ENCODE measurements at regions not wholly inside any gene's neighbourhood (a gene's known extent, or its start where the extent isn't known, plus 50 kb on each side); places are given as distances from the start of the nearest gene placed in this dataset.

DNA sequence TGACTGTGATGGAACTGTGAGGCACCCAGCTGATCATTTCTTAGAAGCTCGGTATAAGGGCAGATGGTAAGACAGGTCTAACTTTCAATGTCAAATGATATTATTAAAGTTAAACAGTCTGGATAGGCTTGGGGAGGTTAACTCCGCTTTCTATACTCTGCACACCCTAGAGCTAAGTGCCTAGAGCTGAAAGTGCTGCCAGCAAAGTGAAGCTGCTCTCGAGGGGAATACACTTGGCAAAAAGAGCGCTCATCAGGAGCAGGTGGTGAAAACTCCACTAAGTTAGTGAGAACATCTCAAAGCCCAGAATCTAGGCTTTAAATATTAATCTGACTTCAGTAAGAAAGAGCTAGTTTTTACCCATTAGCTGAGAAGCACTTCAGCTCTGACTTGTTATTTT is 349.6 kb upstream of the SLC30A5 start:
- DNase-seq (ENCODE audit: low spot score) (no peak), ATAC-seq (ENCODE audit: low FRiP score) (no peak)
- TF ChIP-seq, protein P1, sequence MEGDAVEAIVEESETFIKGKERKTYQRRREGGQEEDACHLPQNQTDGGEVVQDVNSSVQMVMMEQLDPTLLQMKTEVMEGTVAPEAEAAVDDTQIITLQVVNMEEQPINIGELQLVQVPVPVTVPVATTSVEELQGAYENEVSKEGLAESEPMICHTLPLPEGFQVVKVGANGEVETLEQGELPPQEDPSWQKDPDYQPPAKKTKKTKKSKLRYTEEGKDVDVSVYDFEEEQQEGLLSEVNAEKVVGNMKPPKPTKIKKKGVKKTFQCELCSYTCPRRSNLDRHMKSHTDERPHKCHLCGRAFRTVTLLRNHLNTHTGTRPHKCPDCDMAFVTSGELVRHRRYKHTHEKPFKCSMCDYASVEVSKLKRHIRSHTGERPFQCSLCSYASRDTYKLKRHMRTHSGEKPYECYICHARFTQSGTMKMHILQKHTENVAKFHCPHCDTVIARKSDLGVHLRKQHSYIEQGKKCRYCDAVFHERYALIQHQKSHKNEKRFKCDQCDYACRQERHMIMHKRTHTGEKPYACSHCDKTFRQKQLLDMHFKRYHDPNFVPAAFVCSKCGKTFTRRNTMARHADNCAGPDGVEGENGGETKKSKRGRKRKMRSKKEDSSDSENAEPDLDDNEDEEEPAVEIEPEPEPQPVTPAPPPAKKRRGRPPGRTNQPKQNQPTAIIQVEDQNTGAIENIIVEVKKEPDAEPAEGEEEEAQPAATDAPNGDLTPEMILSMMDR (IDR thresholded peaks at IDR 0.05) = no peak

GRCh38 chr5:68745448-68745847 is 348.4 kb upstream of the SLC30A5 start:
- DNase-seq (ENCODE audit: low spot score) (no peak), ATAC-seq (ENCODE audit: low FRiP score) (no peak)
- TF ChIP-seq, protein P1 (IDR thresholded peaks at IDR 0.05) = no peak

DNA sequence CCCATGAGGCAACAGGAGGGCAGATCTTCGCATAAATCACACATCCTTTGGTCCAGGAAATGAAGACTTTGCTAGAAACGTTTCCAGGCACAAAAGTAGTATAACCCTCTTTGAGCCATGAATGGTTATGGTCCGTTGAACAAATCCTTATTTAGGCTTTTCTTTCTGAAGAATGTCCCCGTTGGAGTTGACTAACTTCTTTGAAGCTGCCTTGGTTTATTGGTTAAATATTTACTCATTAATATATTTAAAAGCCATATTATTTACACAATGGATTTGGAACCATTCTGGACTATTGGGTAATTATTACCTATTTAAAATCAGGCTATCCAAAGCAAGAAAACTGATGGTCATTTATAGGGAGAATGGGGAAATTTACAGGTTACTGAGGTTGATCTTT is 347.6 kb upstream of the SLC30A5 start:
- ATAC-seq (ENCODE audit: low FRiP score) (no peak), DNase-seq (ENCODE audit: low spot score) (no peak)
- TF ChIP-seq, protein P1 (IDR thresholded peaks at IDR 0.05) = no peak

DNA sequence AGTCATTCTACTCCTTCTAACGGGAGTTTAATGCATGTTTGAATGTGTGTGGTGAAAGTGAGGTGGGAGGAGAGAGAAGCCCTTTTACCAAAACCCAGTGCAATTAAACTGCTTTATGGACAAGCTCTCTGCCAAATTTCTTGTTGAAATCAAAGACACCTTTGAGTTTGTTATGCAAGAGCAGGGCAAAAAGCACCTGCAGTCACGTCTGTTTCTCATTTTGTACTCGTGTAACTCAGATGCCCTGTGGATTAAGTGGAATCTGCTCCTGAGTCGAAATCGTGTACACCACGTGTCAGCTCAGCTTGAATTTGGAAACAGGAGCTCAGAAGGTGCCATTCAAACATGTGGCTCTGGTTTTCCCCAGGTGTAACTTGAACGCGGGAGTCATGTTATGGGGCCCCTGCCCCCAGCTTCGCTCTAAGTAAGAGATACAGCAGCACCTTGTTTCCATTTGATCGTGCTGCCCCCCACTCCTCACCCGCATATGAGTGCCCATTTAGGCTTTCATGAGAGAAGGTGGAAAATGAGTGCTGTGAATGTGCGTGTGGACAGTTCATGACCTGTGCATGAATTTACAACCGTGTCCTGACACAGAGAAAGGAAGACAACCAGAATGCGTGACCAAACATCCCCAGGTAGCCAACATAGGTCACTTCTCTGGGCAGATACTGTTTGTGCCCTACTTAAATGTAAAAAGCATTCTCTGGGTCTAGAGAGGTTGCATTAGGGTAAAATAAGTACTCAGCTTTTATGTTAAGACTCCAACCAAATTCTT is 347.0 kb upstream of the SLC30A5 start:
- DNase-seq (ENCODE audit: low spot score) (no peak), ATAC-seq (ENCODE audit: low FRiP score) (no peak)
- TF ChIP-seq, protein P1 (IDR thresholded peaks at IDR 0.05) = no peak

GRCh38 chr5:68747521-68747920 is 346.3 kb upstream of the SLC30A5 start:
- no peak for ATAC-seq (ENCODE audit: low FRiP score)
- no peak for DNase-seq (ENCODE audit: low spot score)
- TF ChIP-seq, protein P1 (IDR thresholded peaks at IDR 0.05) = no peak

- ATAC-seq (ENCODE audit: low FRiP score) (no peak), DNase-seq (ENCODE audit: low spot score) (no peak)
- TF ChIP-seq, protein P1 (IDR thresholded peaks at IDR 0.05) = no peak
Measured at GRCh38 chr5:68748101-68748500, 345.7 kb upstream of the SLC30A5 start.

DNA sequence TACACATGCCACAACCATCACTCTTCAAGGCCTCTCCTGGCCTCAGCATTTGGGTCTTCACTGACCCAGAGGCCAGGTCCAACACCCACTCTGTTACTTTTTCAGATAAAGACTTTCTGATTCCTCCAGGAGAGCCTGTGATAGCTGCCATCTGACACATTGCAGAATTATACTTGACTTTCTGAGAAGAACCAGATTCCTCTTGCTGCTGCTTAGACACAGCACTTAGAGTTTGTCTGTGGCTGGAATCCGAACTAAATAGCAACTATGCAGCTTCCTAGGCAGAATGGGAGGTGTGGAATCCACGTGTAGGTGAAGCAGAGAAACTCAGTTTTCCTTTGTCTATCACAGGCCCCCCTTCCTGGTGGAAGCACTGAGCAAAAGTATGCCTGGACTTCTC is 344.7 kb upstream of the SLC30A5 start:
- ATAC-seq (ENCODE audit: low FRiP score) = no peak
- DNase-seq (ENCODE audit: low spot score) = no peak
- TF ChIP-seq, protein P1 (IDR thresholded peaks at IDR 0.05) = no peak

All from omental fat pad (tissue), 3 donors.